ENCODE measurements at regions not wholly inside any gene's neighbourhood (a gene's known extent, or its start where the extent isn't known, plus 50 kb on each side); places are given as distances from the start of the nearest gene placed in this dataset.

- TF ChIP-seq CTCF (IDR thresholded peaks at IDR 0.05) (no peak), POLR2A (IDR thresholded peaks at IDR 0.05) (no peak)
Measured at GRCh38 chr13:84352946-84353345, 470.7 kb upstream of the SLITRK1 start.

All from esophagus squamous epithelium (tissue), 4 donors.